IMR-90 (cell line): ENCODE measurements at regions not wholly inside any gene's neighbourhood (a gene's known extent, or its start where the extent isn't known, plus 50 kb on each side); places are given as distances from the start of the nearest gene placed in this dataset.

ENCODE experiments used
- ATAC-seq: fragments of 200-7000 bp; cut with Tn5 transposase; 2 replicates; pipeline ENCODE4 v1.9.1; 2020; ENCODE audit warnings: low read depth, mild to moderate bottlenecking, moderate library complexity
- BruUV-seq: library from RNA; stranded (reverse); fragments of 400-500 nt; replicated peaks from 2 replicates; lab custom pipeline; 2021; lab: Mats Ljungman, UMichigan
- CTCF ChIA-PET: fragments of 300-600 bp; formaldehyde crosslinking; extraction: SDS; loops from one replicate; lab custom pipeline; 2021; ENCODE audit warnings: antibody characterized with exemption; lab: Yijun Ruan, JAX
- POLR2A ChIA-PET: fragments of 300-600 bp; sonication (Branson Sonifier 250); formaldehyde crosslinking; loops from one replicate; lab custom pipeline; 2022; ENCODE audit warnings: antibody characterized with exemption; ENCODE audit not compliant: unreplicated experiment; lab: Charles Lee
- DNase-seq: peaks from one replicate; pipeline ENCODE4 v3.0.0; 2013
- H2AFZ ChIP-seq: replicated peaks from 2 replicates; pipeline ENCODE3; 2013; ENCODE audit warnings: low read length, mild to moderate bottlenecking; ENCODE audit not compliant: poor library complexity
- H2AK5ac ChIP-seq: 2 replicates; pipeline ENCODE4 v1.6.1; 2013; ENCODE audit warnings: low read depth, low read length, inconsistent platforms
- H2AK9ac ChIP-seq: replicated peaks from 2 replicates; pipeline ENCODE3; 2013; ENCODE audit warnings: mild to moderate bottlenecking, low read depth, low read length, moderate library complexity; ENCODE audit not compliant: poor library complexity
- H2BK120ac ChIP-seq: 2 replicates; pipeline ENCODE4 v1.6.1; 2013; ENCODE audit warnings: low read depth, low read length, inconsistent platforms
- H2BK15ac ChIP-seq: 3 replicates; pipeline ENCODE4 v1.6.1; 2013; ENCODE audit warnings: low read depth, low read length, inconsistent platforms
- H2BK20ac ChIP-seq: 2 replicates; pipeline ENCODE4 v1.6.1; 2013; ENCODE audit warnings: low read depth, mild to moderate bottlenecking, inconsistent platforms, low read length, moderate library complexity
- H2BK5ac ChIP-seq: 2 replicates; pipeline ENCODE4 v1.6.1; 2013; ENCODE audit warnings: mild to moderate bottlenecking, low read depth, low read length, inconsistent platforms; ENCODE audit not compliant: poor library complexity, severe bottlenecking
- H3K14ac ChIP-seq: replicated peaks from 2 replicates; pipeline ENCODE4 v1.6.1; 2013; ENCODE audit warnings: low read depth, low read length, inconsistent platforms
- H3K18ac ChIP-seq: 2 replicates; pipeline ENCODE4 v1.6.1; 2013; ENCODE audit warnings: low read depth, low read length, control low read depth
- H3K23ac ChIP-seq: 2 replicates; pipeline ENCODE4 v1.6.1; 2013; ENCODE audit warnings: low read depth, low read length, inconsistent platforms
- H3K27ac ChIP-seq: 2 replicates; pipeline ENCODE4 v1.5.1; 2013; ENCODE audit warnings: mild to moderate bottlenecking, control low read depth, low read length; ENCODE audit not compliant: insufficient read depth
- H3K27me3 ChIP-seq: 2 replicates; pipeline ENCODE4 v1.6.1; 2013; ENCODE audit warnings: low read length; ENCODE audit not compliant: control insufficient read depth, insufficient read depth
- H3K36me3 ChIP-seq: 2 replicates; pipeline ENCODE4 v1.6.1; 2013; ENCODE audit warnings: low read length, mixed read lengths; ENCODE audit not compliant: control insufficient read depth, insufficient read depth
- H3K4ac ChIP-seq: 2 replicates; pipeline ENCODE4 v1.6.1; 2013; ENCODE audit warnings: low read depth, low read length, inconsistent platforms
- H3K4me1 ChIP-seq: 2 replicates; pipeline ENCODE4 v1.6.1; 2013; ENCODE audit warnings: low read length, mixed read lengths; ENCODE audit not compliant: control insufficient read depth, insufficient read depth
- H3K4me2 ChIP-seq: 2 replicates; pipeline ENCODE4 v1.6.1; 2013; ENCODE audit warnings: low read depth, mild to moderate bottlenecking, control low read depth, low read length, moderate library complexity
- H3K4me3 ChIP-seq: 2 replicates; pipeline ENCODE4 v1.5.1; 2013; ENCODE audit warnings: low read depth, mild to moderate bottlenecking, control low read depth, low read length, moderate library complexity; ENCODE audit not compliant: insufficient read depth
- H3K56ac ChIP-seq: 2 replicates; pipeline ENCODE4 v1.6.1; 2013; ENCODE audit warnings: low read length, inconsistent platforms; ENCODE audit not compliant: insufficient read depth; ENCODE audit errors: extremely low read depth
- H3K79me1 ChIP-seq, 2 experiments: 2 replicates each; pipeline ENCODE4 v1.6.1; 2013; ENCODE audit warnings: low read length in 2 of 2, inconsistent platforms in 1 of 2, low read depth in 1 of 2
- H3K9ac ChIP-seq: 2 replicates; pipeline ENCODE4 v1.6.1; 2013; ENCODE audit warnings: low read depth, low read length, control low read depth
- H3K9me1 ChIP-seq: 2 replicates; pipeline ENCODE4 v1.6.1; 2013; ENCODE audit warnings: low read length, inconsistent platforms; ENCODE audit not compliant: insufficient read depth
- H3K9me3 ChIP-seq: 2 replicates; pipeline ENCODE4 v1.6.1; 2013; ENCODE audit warnings: low read length; ENCODE audit not compliant: control insufficient read depth, insufficient read depth
- H4K20me1 ChIP-seq: 2 replicates; pipeline ENCODE4 v1.6.1; 2013; ENCODE audit warnings: low read length, inconsistent platforms; ENCODE audit not compliant: insufficient read depth
- H4K5ac ChIP-seq: 2 replicates; pipeline ENCODE4 v1.6.1; 2013; ENCODE audit warnings: mild to moderate bottlenecking, low read depth, low read length, control low read depth
- H4K8ac ChIP-seq, 2 experiments: 2 replicates each; pipeline ENCODE4 v1.6.1; 2013; ENCODE audit warnings: low read depth in 2 of 2, low read length in 2 of 2, control low read depth in 1 of 2, inconsistent platforms in 1 of 2
- H4K91ac ChIP-seq: 2 replicates; pipeline ENCODE4 v1.6.1; 2013; ENCODE audit warnings: low read depth, low read length, inconsistent platforms; ENCODE audit not compliant: insufficient read depth
- CHD1 ChIP-seq: IDR thresholded peaks from 2 replicates; pipeline ENCODE4 v1.6.1; 2012; ENCODE audit warnings: low read depth, low read length, improper control_type of control experiment
- MXI1 ChIP-seq: IDR thresholded peaks from 2 replicates; pipeline ENCODE4 v1.6.1; 2012; ENCODE audit warnings: low read depth, mild to moderate bottlenecking, low read length, moderate library complexity, borderline replicate concordance
- NFE2L2 ChIP-seq: fragments of 150-350 bp; IDR thresholded peaks from 2 replicates; pipeline ENCODE4 v1.6.1; 2016; ENCODE audit warnings: low read depth, mild to moderate bottlenecking, low read length
- POLR2A ChIP-seq: IDR thresholded peaks from 2 replicates; pipeline ENCODE4 v1.6.1; 2012; ENCODE audit warnings: mild to moderate bottlenecking, low read depth, low read length
- RCOR1 ChIP-seq: IDR thresholded peaks from 2 replicates; pipeline ENCODE4 v1.6.1; 2012; ENCODE audit warnings: mild to moderate bottlenecking, low read length, improper control_type of control experiment; ENCODE audit not compliant: insufficient replicate concordance
- dilution Hi-C: fragments of 300-500 bp; cut with HindIII; formaldehyde crosslinking; loops from one replicate; pipeline ENCODE4 v1.14.3; 2018; ENCODE audit warnings: low sequenced_read_pairs; ENCODE audit not compliant: unreplicated experiment
- in situ Hi-C: fragments of 300-500 bp; cut with MboI; formaldehyde crosslinking; loops from 3 replicates; pipeline ENCODE4 v1.14.3; 2019; ENCODE audit warnings: low sequenced_read_pairs, inconsistent platforms, mixed read lengths
- intact Hi-C: fragments of 100-400 bp; cut with micrococcal nuclease; formaldehyde crosslinking; loops from 2 replicates; pipeline ENCODE4 v1.10.0; 2022

GRCh38 chr3:103829723-103830326 is 1395.0 kb downstream of the ZPLD1 start:
- Histone ChIP-seq H3K4me1 (no peaks in the 10 kb centered on the region), H3K36me3 (no peaks in the 10 kb centered on the region), H2BK20ac (no peak overlapping the region), H3K4me3 (no peak overlapping the region), H3K9ac (no peak overlapping the region), H2AFZ (no peak overlapping the region), H2AK5ac (no peak overlapping the region), H3K4ac (no peak overlapping the region), H2BK120ac (no peak overlapping the region), H4K20me1 (no peaks in the 10 kb centered on the region), H3K79me1 (no peaks in the 10 kb centered on the region), H3K4me2 (no peak overlapping the region), H3K14ac (no peak overlapping the region), H3K27ac (no peak overlapping the region), H4K8ac (no peak overlapping the region), H4K91ac (no peak overlapping the region), H2AK9ac (no peak overlapping the region), H3K9me1 (no peaks in the 10 kb centered on the region), H4K5ac (no peak overlapping the region), H3K56ac (no peak overlapping the region), H3K9me3 (no peaks in the 10 kb centered on the region), H3K23ac (no peak overlapping the region), H2BK15ac (no peak overlapping the region), H2BK5ac (no peak overlapping the region), H3K18ac (no peak overlapping the region), H3K27me3 (no peaks in the 10 kb centered on the region)
- intact Hi-C loops (no loop called here), dilution Hi-C loops (no loop called here), in situ Hi-C loops (no loop called here)
- no peak for TF ChIP-seq CHD1
- no peak for TF ChIP-seq NFE2L2
- TF ChIP-seq MXI1 = no peak
- TF ChIP-seq POLR2A = no peak
- no peak for TF ChIP-seq RCOR1
- DNase-seq = no peak
- ATAC-seq = no peak
- BruUV-seq = no TSS peak
- ChIA-PET CTCF (no interaction called here), POLR2A (no interaction called here)
